ENCODE measurements at regions not wholly inside any gene's neighbourhood (a gene's known extent, or its start where the extent isn't known, plus 50 kb on each side); places are given as distances from the start of the nearest gene placed in this dataset.

DNA sequence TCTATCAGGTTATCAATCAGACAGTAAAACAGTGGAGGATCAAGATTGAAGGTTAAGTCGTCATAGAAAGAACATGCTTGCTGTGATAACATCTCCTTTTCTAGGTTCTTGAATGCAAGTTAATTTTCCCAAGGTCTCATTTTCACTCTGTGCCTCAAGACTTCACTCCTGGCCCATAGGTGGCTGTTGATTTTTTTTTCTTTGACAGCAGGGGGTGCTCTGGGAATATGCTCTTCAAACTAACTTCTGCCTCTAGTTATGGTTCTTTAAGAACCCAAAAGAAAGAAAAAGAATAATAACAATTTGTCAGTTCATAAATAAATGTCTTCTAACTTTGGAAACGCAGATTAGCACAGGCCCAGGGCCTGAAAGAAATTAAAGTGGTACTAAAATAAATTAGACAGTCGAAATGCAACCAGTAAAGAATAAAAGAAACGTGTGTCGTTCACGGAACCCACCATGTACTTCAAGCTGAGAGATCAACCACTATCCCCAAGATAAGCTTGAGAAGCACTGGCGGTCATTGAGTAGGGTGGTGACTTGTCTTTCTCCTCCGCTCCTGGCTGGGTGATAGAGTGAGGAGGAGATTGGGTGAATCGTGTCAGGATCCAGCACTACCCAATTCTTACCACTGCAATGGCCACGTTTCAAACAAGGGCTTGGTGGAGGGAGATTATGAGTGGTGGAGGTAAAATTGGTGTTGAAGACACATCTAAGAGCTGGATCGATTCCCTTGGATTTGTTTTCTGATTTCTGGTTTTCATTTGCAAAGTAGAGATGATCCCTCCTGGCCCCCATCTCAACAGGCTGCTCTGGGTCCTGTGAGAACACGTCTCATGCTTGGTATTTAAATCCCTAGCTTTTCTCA, 93.4 kb upstream of the IRX4 start:
- TF ChIP-seq, protein P1, sequence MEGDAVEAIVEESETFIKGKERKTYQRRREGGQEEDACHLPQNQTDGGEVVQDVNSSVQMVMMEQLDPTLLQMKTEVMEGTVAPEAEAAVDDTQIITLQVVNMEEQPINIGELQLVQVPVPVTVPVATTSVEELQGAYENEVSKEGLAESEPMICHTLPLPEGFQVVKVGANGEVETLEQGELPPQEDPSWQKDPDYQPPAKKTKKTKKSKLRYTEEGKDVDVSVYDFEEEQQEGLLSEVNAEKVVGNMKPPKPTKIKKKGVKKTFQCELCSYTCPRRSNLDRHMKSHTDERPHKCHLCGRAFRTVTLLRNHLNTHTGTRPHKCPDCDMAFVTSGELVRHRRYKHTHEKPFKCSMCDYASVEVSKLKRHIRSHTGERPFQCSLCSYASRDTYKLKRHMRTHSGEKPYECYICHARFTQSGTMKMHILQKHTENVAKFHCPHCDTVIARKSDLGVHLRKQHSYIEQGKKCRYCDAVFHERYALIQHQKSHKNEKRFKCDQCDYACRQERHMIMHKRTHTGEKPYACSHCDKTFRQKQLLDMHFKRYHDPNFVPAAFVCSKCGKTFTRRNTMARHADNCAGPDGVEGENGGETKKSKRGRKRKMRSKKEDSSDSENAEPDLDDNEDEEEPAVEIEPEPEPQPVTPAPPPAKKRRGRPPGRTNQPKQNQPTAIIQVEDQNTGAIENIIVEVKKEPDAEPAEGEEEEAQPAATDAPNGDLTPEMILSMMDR (IDR thresholded peaks at IDR 0.05; ENCODE audit: insufficient read depth, low read length, poor library complexity, severe bottlenecking): peak; percentile 32
- TF ChIP-seq EZH2phosphoT487 (conservative IDR thresholded peaks at IDR 0.05; ENCODE audit: low read length): no peak
